Ishikawa (cell line): ENCODE measurements at regions not wholly inside any gene's neighbourhood (a gene's known extent, or its start where the extent isn't known, plus 50 kb on each side); places are given as distances from the start of the nearest gene placed in this dataset.

Experiments used
- CREB1 ChIP-seq: IDR thresholded peaks from 2 replicates; pipeline ENCODE4 v1.6.1; 2012; ENCODE audit warnings: low read depth
- EP300 ChIP-seq: IDR thresholded peaks from 2 replicates; pipeline ENCODE4 v1.6.1; 2012; ENCODE audit warnings: borderline replicate concordance
- NFIC ChIP-seq: IDR thresholded peaks from 2 replicates; pipeline ENCODE4 v1.6.1; 2012
- RAD21 ChIP-seq: IDR thresholded peaks from 2 replicates; pipeline ENCODE4 v1.6.1; 2012; ENCODE audit warnings: low read depth

GRCh38 chr6:793261-793660 is 100.3 kb upstream of the EXOC2 start:
- TF ChIP-seq CREB1 (no peak), EP300 (no peak), RAD21 (no peak), NFIC (no peak)
